Fibroblast of villous mesenchyme (primary cell): ENCODE measurements at regions not wholly inside any gene's neighbourhood (a gene's known extent, or its start where the extent isn't known, plus 50 kb on each side); places are given as distances from the start of the nearest gene placed in this dataset.

Source experiments
- DNase-seq: peaks from one replicate; pipeline ENCODE4 v3.0.0-alpha.2; 2010; ENCODE audit warnings: low read depth
- H3K4me3 ChIP-seq: 2 replicates; pipeline ENCODE4 v1.5.1; 2011; ENCODE audit warnings: low read depth, mild to moderate bottlenecking, low read length
- TF ChIP-seq, protein P1 (sequence below): IDR thresholded peaks from 2 replicates; pipeline ENCODE4 v1.5.1; 2012; ENCODE audit warnings: low read depth, mild to moderate bottlenecking, low read length; ENCODE audit not compliant: insufficient read depth

DNA sequence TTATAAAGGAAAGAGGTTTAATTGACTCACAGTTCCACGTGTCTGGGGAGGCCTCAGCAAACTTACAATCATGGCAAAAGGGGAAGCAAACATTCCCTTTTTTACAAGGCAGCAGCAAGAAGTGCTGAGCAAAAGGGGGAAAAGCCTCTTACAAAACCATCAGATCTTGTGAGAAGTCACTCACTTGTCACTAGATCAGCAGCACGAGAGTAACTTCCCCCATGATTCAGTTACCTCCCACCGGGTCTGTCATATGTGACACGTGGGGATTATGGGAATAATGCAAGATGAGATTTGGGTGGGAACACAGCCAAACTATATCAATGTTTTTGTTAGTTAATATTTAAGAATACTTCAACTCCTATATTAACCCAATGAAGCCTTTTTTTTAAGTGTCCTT is 275.2 kb upstream of the CDH9 start:
- TF ChIP-seq, protein P1, sequence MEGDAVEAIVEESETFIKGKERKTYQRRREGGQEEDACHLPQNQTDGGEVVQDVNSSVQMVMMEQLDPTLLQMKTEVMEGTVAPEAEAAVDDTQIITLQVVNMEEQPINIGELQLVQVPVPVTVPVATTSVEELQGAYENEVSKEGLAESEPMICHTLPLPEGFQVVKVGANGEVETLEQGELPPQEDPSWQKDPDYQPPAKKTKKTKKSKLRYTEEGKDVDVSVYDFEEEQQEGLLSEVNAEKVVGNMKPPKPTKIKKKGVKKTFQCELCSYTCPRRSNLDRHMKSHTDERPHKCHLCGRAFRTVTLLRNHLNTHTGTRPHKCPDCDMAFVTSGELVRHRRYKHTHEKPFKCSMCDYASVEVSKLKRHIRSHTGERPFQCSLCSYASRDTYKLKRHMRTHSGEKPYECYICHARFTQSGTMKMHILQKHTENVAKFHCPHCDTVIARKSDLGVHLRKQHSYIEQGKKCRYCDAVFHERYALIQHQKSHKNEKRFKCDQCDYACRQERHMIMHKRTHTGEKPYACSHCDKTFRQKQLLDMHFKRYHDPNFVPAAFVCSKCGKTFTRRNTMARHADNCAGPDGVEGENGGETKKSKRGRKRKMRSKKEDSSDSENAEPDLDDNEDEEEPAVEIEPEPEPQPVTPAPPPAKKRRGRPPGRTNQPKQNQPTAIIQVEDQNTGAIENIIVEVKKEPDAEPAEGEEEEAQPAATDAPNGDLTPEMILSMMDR, result no peak

DNA sequence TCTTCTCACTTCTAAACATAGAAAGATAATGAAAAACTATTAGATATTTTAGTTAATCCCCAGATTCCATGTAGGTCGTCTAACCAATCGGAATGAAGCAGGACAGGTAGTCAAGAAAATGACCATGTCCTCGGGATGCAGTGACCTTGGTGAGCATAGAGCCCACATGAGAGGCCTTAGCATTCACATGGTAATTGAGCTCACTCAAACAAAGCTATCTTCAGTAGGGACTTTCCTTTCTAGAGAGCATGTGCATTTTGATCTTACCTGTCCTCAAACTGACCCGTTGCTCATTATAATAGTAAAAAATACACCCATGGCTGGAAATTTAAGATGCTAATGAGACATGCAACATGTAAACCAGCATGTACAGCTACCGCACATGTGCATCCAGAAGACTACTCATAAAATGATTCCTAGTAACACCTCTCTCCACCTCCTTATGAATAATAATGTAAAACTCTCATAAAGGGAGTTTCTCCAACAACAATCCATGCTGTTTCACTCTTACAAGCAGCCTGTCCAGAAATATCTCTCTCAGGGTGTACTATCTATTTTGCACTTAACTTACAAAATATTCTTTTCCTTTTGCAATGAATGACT is 274.0 kb upstream of the CDH9 start:
- TF ChIP-seq, protein P1, result no peak
- H3K4me3 ChIP-seq, result no peak overlapping the region
- DNase-seq, result no peak

More for the DNA sequence above, 275.2 kb upstream of the CDH9 start:
- no peak overlapping the region for H3K4me3 ChIP-seq
- no peak for DNase-seq

DNA sequence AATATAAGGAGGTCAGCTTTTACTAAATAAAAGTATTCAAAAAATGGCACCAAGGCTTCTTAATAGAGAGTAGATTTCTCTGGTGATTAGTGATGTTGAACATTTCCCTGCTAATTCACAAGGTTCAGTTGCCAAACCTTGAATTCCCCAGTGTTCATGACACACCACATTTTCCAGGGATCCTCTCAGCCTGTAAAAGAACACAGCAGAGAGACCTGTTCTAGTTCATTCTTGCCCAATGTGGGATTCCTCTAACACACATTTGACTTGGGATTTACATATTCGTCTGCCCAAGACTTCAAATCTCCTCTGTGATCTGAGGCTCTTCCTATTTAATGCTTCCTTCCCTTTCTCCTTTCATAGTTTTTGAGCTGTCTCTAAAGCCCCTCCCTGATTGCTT is 273.2 kb upstream of the CDH9 start:
- TF ChIP-seq, protein P1, result no peak
- H3K4me3 ChIP-seq, result no peak overlapping the region
- DNase-seq, result peak; percentile 25

DNA sequence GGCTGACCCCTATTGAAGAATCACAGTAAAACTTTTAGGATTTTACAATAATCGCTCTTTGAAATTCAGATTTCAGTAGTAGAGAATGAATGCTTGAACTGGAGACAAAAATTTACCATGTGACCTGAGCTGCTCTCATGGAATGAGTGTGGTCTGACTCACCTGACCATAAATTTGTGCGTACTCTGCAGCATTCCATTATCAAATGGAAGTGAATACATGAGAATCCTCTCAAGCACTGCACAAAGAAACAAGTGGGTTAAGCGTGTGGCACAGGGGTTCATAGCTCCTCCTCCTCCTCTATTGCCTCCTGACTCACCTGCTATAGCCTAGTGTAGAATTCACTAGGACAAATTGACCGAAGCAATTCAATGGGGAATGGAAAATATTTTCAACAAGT is 269.8 kb upstream of the CDH9 start:
- TF ChIP-seq, protein P1, result no peak
- H3K4me3 ChIP-seq, result no peak overlapping the region
- no peak for DNase-seq

DNA sequence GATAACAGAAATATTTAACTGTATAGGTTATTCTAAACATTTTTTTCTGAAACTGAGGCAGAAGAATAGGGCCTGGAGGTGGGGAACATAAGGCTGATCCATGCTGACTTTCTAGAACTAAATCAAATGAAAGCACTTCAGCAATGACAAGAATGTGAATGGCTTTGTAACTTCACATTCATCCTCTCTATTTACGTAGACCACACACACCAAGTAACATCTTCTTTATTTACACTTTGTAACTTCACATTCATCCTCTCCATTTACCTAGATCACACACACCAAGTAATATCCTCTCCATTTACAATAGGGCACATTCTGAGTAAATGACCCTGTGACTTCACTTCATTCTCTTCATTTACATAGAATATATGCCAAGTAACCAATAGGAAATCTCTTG is 251.8 kb upstream of the CDH9 start:
- TF ChIP-seq, protein P1, result no peak

DNA sequence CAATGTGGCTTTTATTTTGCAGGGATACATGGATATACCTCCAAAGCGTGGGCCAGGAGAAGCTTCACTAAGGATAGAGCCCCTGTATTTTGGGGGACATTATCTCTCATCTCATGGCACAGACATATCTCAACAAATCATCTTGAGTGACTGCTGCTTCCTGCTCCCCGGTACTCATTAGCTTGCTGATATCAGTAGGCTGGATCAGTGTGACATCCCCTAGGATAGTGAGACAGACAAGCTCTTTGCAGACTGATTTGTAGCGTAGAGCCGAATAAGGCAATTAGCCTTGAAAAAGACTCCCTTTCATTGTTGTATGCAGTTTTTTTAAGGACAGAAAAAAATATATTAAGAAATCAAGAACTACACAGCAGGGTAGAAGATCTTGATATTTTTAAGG is 237.7 kb upstream of the CDH9 start:
- TF ChIP-seq, protein P1, result no peak
- no peak overlapping the region for H3K4me3 ChIP-seq
- no peak for DNase-seq

More for the DNA sequence above, 251.8 kb upstream of the CDH9 start:
- H3K4me3 ChIP-seq, result no peak overlapping the region
- no peak for DNase-seq

DNA sequence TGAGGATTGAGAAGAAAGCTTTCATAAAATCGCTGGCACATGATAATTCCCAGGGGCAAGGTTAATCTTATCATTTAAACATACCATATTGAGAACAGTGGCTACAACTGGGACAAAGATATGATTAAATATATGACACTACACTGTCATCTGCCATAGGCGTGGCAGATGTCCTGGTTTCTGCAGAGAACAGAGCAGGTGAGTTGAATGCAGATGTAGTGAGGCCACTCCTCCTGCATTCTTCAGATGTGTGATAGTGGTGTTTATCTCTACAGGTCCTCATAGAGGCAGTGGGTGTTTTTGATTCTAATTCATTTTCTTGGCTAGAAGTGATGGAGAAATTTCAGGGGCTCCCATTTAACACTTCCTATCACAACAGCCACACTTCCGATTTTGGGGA is 237.0 kb upstream of the CDH9 start:
- no peak overlapping the region for H3K4me3 ChIP-seq
- DNase-seq, result no peak
- TF ChIP-seq, protein P1, result no peak
